Fibroblast of villous mesenchyme (primary cell): ENCODE measurements at regions not wholly inside any gene's neighbourhood (a gene's known extent, or its start where the extent isn't known, plus 50 kb on each side); places are given as distances from the start of the nearest gene placed in this dataset.

ENCODE experiments used
- DNase-seq: peaks from one replicate; pipeline ENCODE4 v3.0.0-alpha.2; 2010; ENCODE audit warnings: low read depth
- H3K4me3 ChIP-seq: 2 replicates; pipeline ENCODE4 v1.5.1; 2011; ENCODE audit warnings: low read depth, mild to moderate bottlenecking, low read length
- CTCF ChIP-seq: IDR thresholded peaks from 2 replicates; pipeline ENCODE4 v1.5.1; 2012; ENCODE audit warnings: low read depth, mild to moderate bottlenecking, low read length; ENCODE audit not compliant: insufficient read depth

- H3K4me3 ChIP-seq, result no peak overlapping the region
- DNase-seq, result no peak
- no peak for TF ChIP-seq CTCF
Measured at GRCh38 chr20:55242853-55243252, 762.5 kb downstream of the CBLN4 start.

GRCh38 chr20:55239269-55239668, 763.9 kb downstream of the DOK5 start:
- H3K4me3 ChIP-seq, result no peak overlapping the region
- no peak for DNase-seq
- no peak for TF ChIP-seq CTCF

GRCh38 chr20:55232647-55233046, 757.3 kb downstream of the DOK5 start:
- no peak for TF ChIP-seq CTCF
- no peak for DNase-seq
- no peak overlapping the region for H3K4me3 ChIP-seq

GRCh38 chr20:55229451-55229850, 754.1 kb downstream of the DOK5 start:
- no peak for TF ChIP-seq CTCF
- no peak overlapping the region for H3K4me3 ChIP-seq
- no peak for DNase-seq

- no peak for DNase-seq
- no peak for TF ChIP-seq CTCF
- no peak overlapping the region for H3K4me3 ChIP-seq
Measured at GRCh38 chr20:55216525-55217242, 741.3 kb downstream of the DOK5 start.

- DNase-seq, result no peak
- no peak for TF ChIP-seq CTCF
- H3K4me3 ChIP-seq, result no peak overlapping the region
Measured at GRCh38 chr20:55213653-55214052, 738.3 kb downstream of the DOK5 start.

- no peak for TF ChIP-seq CTCF
- H3K4me3 ChIP-seq, result no peak overlapping the region
- no peak for DNase-seq
Measured at GRCh38 chr20:55211481-55211880, 736.1 kb downstream of the DOK5 start.
